ENCODE measurements at regions not wholly inside any gene's neighbourhood (a gene's known extent, or its start where the extent isn't known, plus 50 kb on each side); places are given as distances from the start of the nearest gene placed in this dataset.

- Histone ChIP-seq H4K20me1 (ENCODE audit: insufficient read depth, low read length) (no peaks in the 10 kb centered on the region), H3F3A (ENCODE audit: insufficient read depth, low read length) (no peaks in the 10 kb centered on the region), H3K27ac (ENCODE audit: low read length) (no peak overlapping the region), H3K79me2 (ENCODE audit: low read length) (no peaks in the 10 kb centered on the region), H3K4me3 (ENCODE audit: low read length) (no peak overlapping the region), H3K9ac (ENCODE audit: low read length) (no peak overlapping the region), H3K4me2 (ENCODE audit: low read depth, low read length) (no peak overlapping the region), H3K9me2 (replicated peaks; ENCODE audit: insufficient read depth, low read length) (no peaks in the 10 kb centered on the region), H2AFZ (ENCODE audit: low read length) (no peak overlapping the region), H3K27me3 (replicated peaks; ENCODE audit: insufficient read depth, low read length) (no peaks in the 10 kb centered on the region), H3K36me3 (replicated peaks; ENCODE audit: insufficient read depth, low read length) (no peaks in the 10 kb centered on the region), H3K4me1 (ENCODE audit: low read length) (no peaks in the 10 kb centered on the region), H3K9me3 (replicated peaks; ENCODE audit: insufficient read depth, low read length) (no peaks in the 10 kb centered on the region)
- DNase-seq: no peak
- TF ChIP-seq CTCF (IDR thresholded peaks at IDR 0.05; ENCODE audit: low read length) (no peak), EZH2 (optimal IDR thresholded peaks at IDR 0.05; ENCODE audit: low read depth, low read length) (no peak), EZH2phosphoT487 (IDR thresholded peaks at IDR 0.05; ENCODE audit: low read length) (no peak)
These were observed 361.3 kb upstream of the BTBD3 start for GRCh38 chr20:11556410-11556809.

GRCh38 chr20:11564491-11564890 is 353.2 kb upstream of the BTBD3 start:
- DNase-seq: no peak
- Histone ChIP-seq H3K4me3 (ENCODE audit: low read length) (no peak overlapping the region), H3K4me1 (ENCODE audit: low read length) (no peaks in the 10 kb centered on the region), H3K9me2 (replicated peaks; ENCODE audit: insufficient read depth, low read length) (no peaks in the 10 kb centered on the region), H3K9ac (ENCODE audit: low read length) (no peak overlapping the region), H3K27ac (ENCODE audit: low read length) (no peak overlapping the region), H3K36me3 (replicated peaks; ENCODE audit: insufficient read depth, low read length) (no peaks in the 10 kb centered on the region), H3F3A (ENCODE audit: insufficient read depth, low read length) (no peaks in the 10 kb centered on the region), H3K79me2 (ENCODE audit: low read length) (no peaks in the 10 kb centered on the region), H3K4me2 (ENCODE audit: low read depth, low read length) (no peak overlapping the region), H2AFZ (ENCODE audit: low read length) (no peak overlapping the region), H3K27me3 (replicated peaks; ENCODE audit: insufficient read depth, low read length) (no peaks in the 10 kb centered on the region), H3K9me3 (replicated peaks; ENCODE audit: insufficient read depth, low read length) (no peaks in the 10 kb centered on the region), H4K20me1 (ENCODE audit: insufficient read depth, low read length) (no peaks in the 10 kb centered on the region)
- TF ChIP-seq CTCF (IDR thresholded peaks at IDR 0.05; ENCODE audit: low read length): no peak
- no peak for TF ChIP-seq EZH2phosphoT487 (IDR thresholded peaks at IDR 0.05; ENCODE audit: low read length)
- TF ChIP-seq EZH2 (optimal IDR thresholded peaks at IDR 0.05; ENCODE audit: low read depth, low read length): no peak

- Histone ChIP-seq H2AFZ (ENCODE audit: low read length) (no peak overlapping the region), H3K4me2 (ENCODE audit: low read depth, low read length) (no peak overlapping the region), H3F3A (ENCODE audit: insufficient read depth, low read length) (no peaks in the 10 kb centered on the region), H3K79me2 (ENCODE audit: low read length) (no peaks in the 10 kb centered on the region), H3K4me3 (ENCODE audit: low read length) (no peak overlapping the region), H3K9me2 (replicated peaks; ENCODE audit: insufficient read depth, low read length) (no peaks in the 10 kb centered on the region), H3K27me3 (replicated peaks; ENCODE audit: insufficient read depth, low read length) (no peaks in the 10 kb centered on the region), H3K27ac (ENCODE audit: low read length) (no peak overlapping the region), H3K9me3 (replicated peaks; ENCODE audit: insufficient read depth, low read length) (no peaks in the 10 kb centered on the region), H3K4me1 (ENCODE audit: low read length) (no peaks in the 10 kb centered on the region), H3K9ac (ENCODE audit: low read length) (no peak overlapping the region), H3K36me3 (replicated peaks; ENCODE audit: insufficient read depth, low read length) (no peaks in the 10 kb centered on the region), H4K20me1 (ENCODE audit: insufficient read depth, low read length) (no peaks in the 10 kb centered on the region)
- no peak for DNase-seq
- no peak for TF ChIP-seq CTCF (IDR thresholded peaks at IDR 0.05; ENCODE audit: low read length)
- no peak for TF ChIP-seq EZH2 (optimal IDR thresholded peaks at IDR 0.05; ENCODE audit: low read depth, low read length)
- no peak for TF ChIP-seq EZH2phosphoT487 (IDR thresholded peaks at IDR 0.05; ENCODE audit: low read length)
These were observed 348.5 kb upstream of the BTBD3 start for GRCh38 chr20:11569163-11569562.
